HFFc6 (cell line): ENCODE measurements at regions not wholly inside any gene's neighbourhood (a gene's known extent, or its start where the extent isn't known, plus 50 kb on each side); places are given as distances from the start of the nearest gene placed in this dataset.

Experiments
- DNase-seq: peaks from one replicate; pipeline ENCODE4 v3.0.0-alpha.2; 2018
- H3K27ac Mint-ChIP-seq: 2 replicates; pipeline ENCODE4 v1.8.0; 2020; ENCODE audit warnings: mild to moderate bottlenecking, mixed read lengths
- H3K27me3 Mint-ChIP-seq: 2 replicates; pipeline ENCODE4 v1.8.0; 2021; ENCODE audit warnings: mild to moderate bottlenecking, moderate library complexity, mixed read lengths; ENCODE audit not compliant: insufficient read depth
- H3K36me3 Mint-ChIP-seq: 2 replicates; pipeline ENCODE4 v1.8.0; 2021; ENCODE audit warnings: low read depth, mixed read lengths
- H3K4me1 Mint-ChIP-seq: 2 replicates; pipeline ENCODE4 v1.8.0; 2020; ENCODE audit warnings: low read depth, mixed read lengths
- H3K4me3 Mint-ChIP-seq: 2 replicates; pipeline ENCODE4 v1.8.0; 2020; ENCODE audit warnings: mild to moderate bottlenecking, moderate library complexity, mixed read lengths
- H3K9me3 Mint-ChIP-seq: 2 replicates; pipeline ENCODE4 v1.8.0; 2020; ENCODE audit warnings: mild to moderate bottlenecking, mixed read lengths
- TF ChIP-seq, protein P1 (sequence below): fragments of 200-600 bp; sonication (generic); IDR thresholded peaks from 2 replicates; pipeline ENCODE4 v1.5.0; 2021; ENCODE audit warnings: antibody characterized with exemption, mild to moderate bottlenecking

DNA sequence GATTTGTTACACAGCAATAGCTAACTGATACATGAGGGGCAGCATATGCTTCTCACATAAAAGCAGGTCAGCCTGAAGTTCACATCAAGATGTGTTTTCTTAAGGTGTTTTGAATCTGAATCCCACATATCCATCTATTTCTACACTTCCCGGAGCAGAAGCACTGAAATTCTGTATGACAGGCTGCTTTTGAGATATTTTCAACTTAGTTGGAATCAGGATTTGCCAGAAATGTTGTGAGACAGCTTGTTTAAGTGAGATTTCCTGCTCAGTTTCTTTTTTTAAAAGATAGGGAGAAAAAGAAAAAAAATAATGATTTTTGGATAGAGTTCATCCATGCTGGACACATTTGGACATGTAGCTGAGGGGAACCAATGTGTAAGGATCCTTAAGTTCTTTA lies 501.5 kb upstream of the CELF4 start:
- no peak overlapping the region for H3K4me3 Mint-ChIP-seq
- H3K27ac Mint-ChIP-seq, result no peak overlapping the region
- H3K27me3 Mint-ChIP-seq, result no peaks in the 10 kb centered on the region
- DNase-seq, result no peak
- peaks cover 61% of the 10 kb centered on the region for H3K9me3 Mint-ChIP-seq
- TF ChIP-seq, protein P1, sequence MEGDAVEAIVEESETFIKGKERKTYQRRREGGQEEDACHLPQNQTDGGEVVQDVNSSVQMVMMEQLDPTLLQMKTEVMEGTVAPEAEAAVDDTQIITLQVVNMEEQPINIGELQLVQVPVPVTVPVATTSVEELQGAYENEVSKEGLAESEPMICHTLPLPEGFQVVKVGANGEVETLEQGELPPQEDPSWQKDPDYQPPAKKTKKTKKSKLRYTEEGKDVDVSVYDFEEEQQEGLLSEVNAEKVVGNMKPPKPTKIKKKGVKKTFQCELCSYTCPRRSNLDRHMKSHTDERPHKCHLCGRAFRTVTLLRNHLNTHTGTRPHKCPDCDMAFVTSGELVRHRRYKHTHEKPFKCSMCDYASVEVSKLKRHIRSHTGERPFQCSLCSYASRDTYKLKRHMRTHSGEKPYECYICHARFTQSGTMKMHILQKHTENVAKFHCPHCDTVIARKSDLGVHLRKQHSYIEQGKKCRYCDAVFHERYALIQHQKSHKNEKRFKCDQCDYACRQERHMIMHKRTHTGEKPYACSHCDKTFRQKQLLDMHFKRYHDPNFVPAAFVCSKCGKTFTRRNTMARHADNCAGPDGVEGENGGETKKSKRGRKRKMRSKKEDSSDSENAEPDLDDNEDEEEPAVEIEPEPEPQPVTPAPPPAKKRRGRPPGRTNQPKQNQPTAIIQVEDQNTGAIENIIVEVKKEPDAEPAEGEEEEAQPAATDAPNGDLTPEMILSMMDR, result no peak
- H3K4me1 Mint-ChIP-seq, result no peaks in the 10 kb centered on the region
- H3K36me3 Mint-ChIP-seq, result no peaks in the 10 kb centered on the region

DNA sequence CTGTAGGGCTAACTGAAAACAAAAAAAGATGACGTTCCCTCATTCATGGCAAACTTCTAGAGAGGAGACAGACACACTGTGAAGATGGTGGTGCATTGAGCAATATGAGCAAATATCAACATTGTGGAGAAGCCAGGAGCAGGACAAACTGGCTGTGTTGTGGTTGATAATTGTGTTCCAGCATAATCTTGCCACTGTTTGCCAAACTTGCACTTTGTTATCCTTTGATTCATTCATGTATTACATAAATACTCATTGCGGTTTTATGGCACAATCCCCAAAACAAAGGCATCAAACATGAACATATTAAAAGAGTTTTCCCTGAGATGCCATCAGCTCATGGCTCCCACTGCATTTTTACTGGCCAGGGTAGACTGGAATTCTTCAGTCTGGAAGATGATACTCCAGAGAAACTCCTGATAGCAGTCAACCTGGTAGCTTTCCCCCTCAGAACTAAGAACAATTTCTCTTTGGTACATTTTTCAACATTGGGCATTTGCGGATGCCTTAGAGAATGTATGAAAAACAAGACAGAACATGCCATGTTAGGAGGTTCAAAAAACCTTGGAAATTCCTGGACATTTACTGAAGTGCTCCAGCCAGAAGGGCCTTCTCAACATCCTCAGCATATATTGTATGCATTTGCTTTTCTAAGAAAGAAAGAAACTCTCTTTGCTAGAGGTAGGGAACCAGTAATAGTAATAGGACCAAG lies 487.4 kb upstream of the CELF4 start:
- TF ChIP-seq, protein P1, result no peak
- H3K4me1 Mint-ChIP-seq, result no peaks in the 10 kb centered on the region

DNA sequence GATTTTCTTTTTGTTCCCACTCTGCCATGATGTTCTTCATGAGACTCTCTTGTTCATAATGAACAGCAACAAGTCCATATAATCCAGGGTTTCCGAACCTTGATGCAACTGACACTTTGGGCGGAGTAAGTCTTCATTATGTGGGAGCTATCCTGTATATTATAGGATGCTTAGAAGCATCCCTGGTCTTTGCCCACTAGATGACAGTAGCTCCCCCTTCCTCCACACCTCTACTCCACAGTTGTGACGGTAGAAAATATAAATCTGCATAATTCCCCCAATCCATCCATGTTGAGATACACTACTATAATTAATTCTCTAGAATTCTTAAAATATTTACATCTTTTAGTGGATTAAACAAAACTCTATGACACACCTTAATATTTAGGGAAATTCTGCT lies 482.2 kb upstream of the CELF4 start:
- Mint-ChIP-seq H3K4me1 (no peaks in the 10 kb centered on the region), H3K9me3 (peaks cover 32% of the 10 kb centered on the region), H3K4me3 (no peak overlapping the region), H3K27me3 (peaks cover 3% of the 10 kb centered on the region), H3K27ac (no peak overlapping the region), H3K36me3 (no peaks in the 10 kb centered on the region)
- TF ChIP-seq, protein P1, result no peak
- DNase-seq, result no peak

More for the DNA sequence above, 487.4 kb upstream of the CELF4 start:
- no peak for DNase-seq
- peaks cover 27% of the 10 kb centered on the region for H3K9me3 Mint-ChIP-seq
- H3K27me3 Mint-ChIP-seq, result no peaks in the 10 kb centered on the region; the same call in 1 of the 2 replicates
- H3K4me3 Mint-ChIP-seq, result no peak overlapping the region
- no peaks in the 10 kb centered on the region for H3K36me3 Mint-ChIP-seq
- H3K27ac Mint-ChIP-seq, result no peak overlapping the region

DNA sequence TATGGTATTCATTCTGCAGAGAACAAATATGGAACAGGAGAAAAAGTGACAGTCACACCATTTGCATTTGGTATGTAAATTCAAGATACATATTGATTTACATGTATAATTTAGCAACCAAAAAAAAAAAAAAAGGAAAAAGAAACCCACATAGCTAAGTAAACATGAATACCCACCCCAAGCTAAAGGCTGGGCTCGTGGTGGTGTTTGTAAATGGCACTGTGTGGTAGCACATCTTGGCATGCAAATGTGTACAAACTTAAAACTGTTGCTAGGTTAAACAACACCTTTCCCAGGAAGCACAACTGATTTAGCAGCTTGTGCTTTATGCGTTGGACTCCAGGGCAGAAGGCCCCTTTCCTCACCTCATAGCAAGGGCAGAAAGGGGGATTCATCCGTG lies 481.1 kb upstream of the CELF4 start:
- Mint-ChIP-seq H3K27me3 (peaks cover 3% of the 10 kb centered on the region), H3K27ac (no peak overlapping the region), H3K9me3 (peaks cover 38% of the 10 kb centered on the region), H3K4me3 (no peak overlapping the region), H3K36me3 (no peaks in the 10 kb centered on the region), H3K4me1 (no peaks in the 10 kb centered on the region)
- TF ChIP-seq, protein P1, result no peak
- DNase-seq, result no peak

DNA sequence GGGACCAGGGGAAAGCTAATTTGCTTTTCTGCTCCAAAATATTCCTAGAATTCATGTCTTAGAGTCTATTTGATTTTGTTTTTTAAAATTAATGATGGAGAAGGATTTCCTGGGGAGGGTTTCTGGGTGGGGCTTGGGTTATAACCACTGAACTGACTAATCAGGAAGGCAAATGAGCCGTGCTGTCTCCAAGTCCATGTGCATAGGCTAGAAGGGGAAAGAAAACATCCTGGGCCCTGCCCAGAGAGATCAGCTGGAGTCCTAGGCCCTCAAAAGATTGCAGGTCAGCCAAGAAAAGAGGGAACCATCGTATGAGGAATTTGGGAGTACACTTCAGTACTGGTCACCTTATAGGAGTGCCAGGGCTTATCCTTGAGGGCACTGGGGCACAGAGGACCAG lies 480.2 kb upstream of the CELF4 start:
- H3K36me3 Mint-ChIP-seq, result no peaks in the 10 kb centered on the region
- peaks cover 3% of the 10 kb centered on the region for H3K27me3 Mint-ChIP-seq
- H3K9me3 Mint-ChIP-seq, result peaks cover 38% of the 10 kb centered on the region
- TF ChIP-seq, protein P1, result no peak
- no peak overlapping the region for H3K4me3 Mint-ChIP-seq
- no peak for DNase-seq
- H3K27ac Mint-ChIP-seq, result no peak overlapping the region
- no peaks in the 10 kb centered on the region for H3K4me1 Mint-ChIP-seq
